ENCODE measurements at regions not wholly inside any gene's neighbourhood (a gene's known extent, or its start where the extent isn't known, plus 50 kb on each side); places are given as distances from the start of the nearest gene placed in this dataset.
"Not testable (repeated sequence)": the region's sequence is repeated elsewhere in the genome, so short reads cannot be mapped to it uniquely, and the experiment has no call there.

- DNase-seq (no peak), ATAC-seq (replicated peaks in 1 of 4) (no peak)
- no peaks in the 10 kb centered on the region for H3K9me3 Mint-ChIP-seq
- H3K4me1 Mint-ChIP-seq, result no peaks in the 10 kb centered on the region
- H3K36me3 Mint-ChIP-seq, result no peaks in the 10 kb centered on the region
- no peak overlapping the region for H3K27ac ChIP-seq (ENCODE audit: low read length)
- H3K4me1 ChIP-seq (ENCODE audit: control insufficient read depth in 1 of 2, extremely low read depth in 1 of 2, insufficient read depth in 2 of 2, low read length in 2 of 2), result no peaks in the 10 kb centered on the region
- ChIA-PET CTCF (no interaction called here), POLR2A (no interaction called here)
- 83% methylated on average over 2 of the region's 4 CpGs for whole genome bisulfite sequencing (ENCODE audit: insufficient coverage)
- H3K27ac Mint-ChIP-seq, result no peak overlapping the region
- H3K36me3 ChIP-seq (ENCODE audit: control insufficient read depth in 2 of 2, extremely low read depth in 1 of 2, insufficient read depth in 1 of 2, low read length in 1 of 2), result no peaks in the 10 kb centered on the region
- H3K27me3 Mint-ChIP-seq, result no peaks in the 10 kb centered on the region
- H3K4me3 Mint-ChIP-seq, result no peak overlapping the region
- H3K27me3 ChIP-seq (replicated peaks in 1 of 2; ENCODE audit: control insufficient read depth in 2 of 2, extremely low read depth in 1 of 2, insufficient read depth in 2 of 2, low read length in 1 of 2), result no peaks in the 10 kb centered on the region
- no peak overlapping the region for H3K4me3 ChIP-seq (ENCODE audit: control insufficient read depth in 1 of 2, extremely low read depth in 1 of 2, low read length in 1 of 2)
- no peaks in the 10 kb centered on the region for H3K9me3 ChIP-seq
These were observed 297.2 kb downstream of the GRXCR1 start for GRCh38 chr4:43189741-43190140.

DNA sequence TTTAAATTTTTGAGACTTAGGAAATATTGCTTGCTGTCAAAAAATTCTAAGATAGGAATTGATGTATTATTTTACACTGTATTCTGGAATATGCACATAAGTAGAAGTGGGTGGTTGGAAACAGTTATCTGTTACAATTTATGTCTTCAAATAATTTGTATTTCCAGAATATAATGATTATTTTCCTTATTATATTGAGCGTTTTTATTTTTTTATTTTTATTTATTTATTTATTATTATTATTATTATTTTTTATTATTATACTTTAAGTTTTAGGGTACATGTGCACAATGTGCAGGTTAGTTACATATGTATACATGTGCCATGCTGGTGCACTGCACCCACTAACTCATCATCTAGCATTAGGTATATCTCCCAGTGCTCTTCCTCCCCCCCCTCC is 320.1 kb downstream of the GRXCR1 start:
- H3K27ac Mint-ChIP-seq; H3K36me3 ChIP-seq (ENCODE audit: control insufficient read depth in 2 of 2, extremely low read depth in 1 of 2, insufficient read depth in 1 of 2, low read length in 1 of 2); DNase-seq; H3K27me3 Mint-ChIP-seq; H3K36me3 Mint-ChIP-seq; CTCF ChIA-PET; H3K9me3 ChIP-seq; H3K27ac ChIP-seq (ENCODE audit: low read length); H3K4me3 ChIP-seq (ENCODE audit: control insufficient read depth in 1 of 2, extremely low read depth in 1 of 2, low read length in 1 of 2); H3K4me3 Mint-ChIP-seq; ATAC-seq (replicated peaks in 1 of 4); H3K4me1 Mint-ChIP-seq; H3K4me1 ChIP-seq (ENCODE audit: control insufficient read depth in 1 of 2, extremely low read depth in 1 of 2, insufficient read depth in 2 of 2, low read length in 2 of 2); POLR2A ChIA-PET; H3K27me3 ChIP-seq (replicated peaks in 1 of 2; ENCODE audit: control insufficient read depth in 2 of 2, extremely low read depth in 1 of 2, insufficient read depth in 2 of 2, low read length in 1 of 2): not testable (repeated sequence)
- no CpG with 5 or more reads among the region's 1 CpG for WGBS (ENCODE audit: insufficient coverage)
- peaks cover 6 to 16% (median 8%) of the 10 kb centered on the region in 3 donors for H3K9me3 Mint-ChIP-seq

GRCh38 chr4:43223820-43224219 is 331.3 kb downstream of the GRXCR1 start:
- POLR2A ChIA-PET, result no interaction called here
- Mint-ChIP-seq H3K27ac (no peak overlapping the region), H3K4me1 (no peaks in the 10 kb centered on the region), H3K27me3 (no peaks in the 10 kb centered on the region), H3K36me3 (no peaks in the 10 kb centered on the region), H3K4me3 (no peak overlapping the region), H3K9me3 (peaks cover 9 to 17% (median 11%) of the 10 kb centered on the region in 3 donors)
- no CpG with 5 or more reads among the region's 3 CpGs for WGBS (ENCODE audit: insufficient coverage)
- no peaks in the 10 kb centered on the region for H3K4me1 ChIP-seq (ENCODE audit: control insufficient read depth in 1 of 2, extremely low read depth in 1 of 2, insufficient read depth in 2 of 2, low read length in 2 of 2)
- H3K27ac ChIP-seq (ENCODE audit: low read length), result no peak overlapping the region
- DNase-seq (no peak), ATAC-seq (replicated peaks in 1 of 4) (no peak)
- no peak overlapping the region for H3K4me3 ChIP-seq (ENCODE audit: control insufficient read depth in 1 of 2, extremely low read depth in 1 of 2, low read length in 1 of 2)
- no peaks in the 10 kb centered on the region for H3K27me3 ChIP-seq (replicated peaks in 1 of 2; ENCODE audit: control insufficient read depth in 2 of 2, extremely low read depth in 1 of 2, insufficient read depth in 2 of 2, low read length in 1 of 2)
- H3K9me3 ChIP-seq, result no peaks in the 10 kb centered on the region
- CTCF ChIA-PET, result no interaction called here
- no peaks in the 10 kb centered on the region for H3K36me3 ChIP-seq (ENCODE audit: control insufficient read depth in 2 of 2, extremely low read depth in 1 of 2, insufficient read depth in 1 of 2, low read length in 1 of 2)

GRCh38 chr4:43224559-43224958 is 332.0 kb downstream of the GRXCR1 start:
- no CpG with 5 or more reads among the region's 2 CpGs for WGBS (ENCODE audit: insufficient coverage)
- Mint-ChIP-seq H3K4me1 (no peaks in the 10 kb centered on the region), H3K9me3 (peaks cover 9 to 17% (median 11%) of the 10 kb centered on the region in 3 donors), H3K27me3 (no peaks in the 10 kb centered on the region), H3K4me3 (no peak overlapping the region), H3K27ac (no peak overlapping the region), H3K36me3 (no peaks in the 10 kb centered on the region)
- DNase-seq (no peak), ATAC-seq (replicated peaks in 1 of 4) (no peak)
- no peak overlapping the region for H3K4me3 ChIP-seq (ENCODE audit: control insufficient read depth in 1 of 2, extremely low read depth in 1 of 2, low read length in 1 of 2)
- no peaks in the 10 kb centered on the region for H3K4me1 ChIP-seq (ENCODE audit: control insufficient read depth in 1 of 2, extremely low read depth in 1 of 2, insufficient read depth in 2 of 2, low read length in 2 of 2)
- H3K36me3 ChIP-seq (ENCODE audit: control insufficient read depth in 2 of 2, extremely low read depth in 1 of 2, insufficient read depth in 1 of 2, low read length in 1 of 2), result no peaks in the 10 kb centered on the region
- no peak overlapping the region for H3K27ac ChIP-seq (ENCODE audit: low read length)
- H3K27me3 ChIP-seq (replicated peaks in 1 of 2; ENCODE audit: control insufficient read depth in 2 of 2, extremely low read depth in 1 of 2, insufficient read depth in 2 of 2, low read length in 1 of 2), result no peaks in the 10 kb centered on the region
- no peaks in the 10 kb centered on the region for H3K9me3 ChIP-seq
- ChIA-PET POLR2A (no interaction called here), CTCF (no interaction called here)

DNA sequence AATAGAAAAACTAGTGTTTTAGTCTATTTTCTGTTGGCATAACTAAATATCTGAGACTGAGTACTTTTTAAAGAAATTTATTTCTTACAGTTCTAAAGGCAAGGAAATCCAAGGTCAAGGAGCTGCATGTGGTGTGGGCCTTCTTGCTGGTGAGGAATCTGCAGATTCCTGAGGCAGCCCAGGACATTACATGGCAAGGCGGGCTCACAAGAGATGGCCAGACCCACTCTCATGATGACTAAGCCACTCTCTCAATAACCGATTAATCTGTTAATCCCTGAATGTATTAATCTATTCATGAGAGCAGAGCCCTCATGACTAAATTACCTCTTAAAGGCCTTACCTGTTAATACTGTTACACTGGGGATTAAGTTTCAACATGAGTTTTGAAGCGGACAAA is 340.8 kb downstream of the GRXCR1 start:
- Mint-ChIP-seq H3K4me1 (no peaks in the 10 kb centered on the region), H3K36me3 (no peaks in the 10 kb centered on the region), H3K4me3 (no peak overlapping the region), H3K27me3 (no peaks in the 10 kb centered on the region), H3K27ac (no peak overlapping the region), H3K9me3 (peaks cover 0 to 5% (median 3%) of the 10 kb centered on the region in 3 donors)
- ChIA-PET POLR2A (no interaction called here), CTCF (no interaction called here)
- no peaks in the 10 kb centered on the region for H3K4me1 ChIP-seq (ENCODE audit: control insufficient read depth in 1 of 2, extremely low read depth in 1 of 2, insufficient read depth in 2 of 2, low read length in 2 of 2)
- ATAC-seq (replicated peaks in 1 of 4) (no peak), DNase-seq (no peak)
- H3K27me3 ChIP-seq (replicated peaks in 1 of 2; ENCODE audit: control insufficient read depth in 2 of 2, extremely low read depth in 1 of 2, insufficient read depth in 2 of 2, low read length in 1 of 2), result no peaks in the 10 kb centered on the region
- WGBS (ENCODE audit: insufficient coverage), result no CpG with 5 or more reads among the region's 3 CpGs
- H3K9me3 ChIP-seq, result no peaks in the 10 kb centered on the region
- no peak overlapping the region for H3K27ac ChIP-seq (ENCODE audit: low read length)
- no peak overlapping the region for H3K4me3 ChIP-seq (ENCODE audit: control insufficient read depth in 1 of 2, extremely low read depth in 1 of 2, low read length in 1 of 2)
- no peaks in the 10 kb centered on the region for H3K36me3 ChIP-seq (ENCODE audit: control insufficient read depth in 2 of 2, extremely low read depth in 1 of 2, insufficient read depth in 1 of 2, low read length in 1 of 2)

- POLR2A ChIA-PET, result no interaction called here
- Mint-ChIP-seq H3K27ac (no peak overlapping the region), H3K4me1 (no peaks in the 10 kb centered on the region), H3K9me3 (peaks cover 0 to 14% (median 8%) of the 10 kb centered on the region in 3 donors), H3K4me3 (no peak overlapping the region), H3K27me3 (no peaks in the 10 kb centered on the region), H3K36me3 (no peaks in the 10 kb centered on the region)
- Histone ChIP-seq H3K9me3 (no peaks in the 10 kb centered on the region), H3K4me1 (ENCODE audit: control insufficient read depth in 1 of 2, extremely low read depth in 1 of 2, insufficient read depth in 2 of 2, low read length in 2 of 2) (no peaks in the 10 kb centered on the region), H3K27me3 (replicated peaks in 1 of 2; ENCODE audit: control insufficient read depth in 2 of 2, extremely low read depth in 1 of 2, insufficient read depth in 2 of 2, low read length in 1 of 2) (no peaks in the 10 kb centered on the region), H3K27ac (ENCODE audit: low read length) (no peak overlapping the region), H3K4me3 (ENCODE audit: control insufficient read depth in 1 of 2, extremely low read depth in 1 of 2, low read length in 1 of 2) (no peak overlapping the region), H3K36me3 (ENCODE audit: control insufficient read depth in 2 of 2, extremely low read depth in 1 of 2, insufficient read depth in 1 of 2, low read length in 1 of 2) (no peaks in the 10 kb centered on the region)
- WGBS (ENCODE audit: insufficient coverage), result 65% methylated on average over 4 of the region's 5 CpGs
- ATAC-seq (replicated peaks in 1 of 4), result no peak
- no peak for DNase-seq
- CTCF ChIA-PET, result no interaction called here
These were observed 342.3 kb downstream of the GRXCR1 start for GRCh38 chr4:43234626-43235415.

- CTCF ChIA-PET, result no interaction called here
- Mint-ChIP-seq H3K27ac (no peak overlapping the region), H3K36me3 (no peaks in the 10 kb centered on the region), H3K27me3 (no peaks in the 10 kb centered on the region), H3K4me3 (no peak overlapping the region), H3K4me1 (no peaks in the 10 kb centered on the region), H3K9me3 (peaks cover 8 to 16% (median 12%) of the 10 kb centered on the region in 3 donors)
- H3K4me3 ChIP-seq (ENCODE audit: control insufficient read depth in 1 of 2, extremely low read depth in 1 of 2, low read length in 1 of 2), result no peak overlapping the region
- H3K27me3 ChIP-seq (replicated peaks in 1 of 2; ENCODE audit: control insufficient read depth in 2 of 2, extremely low read depth in 1 of 2, insufficient read depth in 2 of 2, low read length in 1 of 2), result no peaks in the 10 kb centered on the region
- POLR2A ChIA-PET, result no interaction called here
- no peaks in the 10 kb centered on the region for H3K4me1 ChIP-seq (ENCODE audit: control insufficient read depth in 1 of 2, extremely low read depth in 1 of 2, insufficient read depth in 2 of 2, low read length in 2 of 2)
- WGBS (ENCODE audit: insufficient coverage), result no CpG with 5 or more reads among the region's 1 CpG
- no peaks in the 10 kb centered on the region for H3K36me3 ChIP-seq (ENCODE audit: control insufficient read depth in 2 of 2, extremely low read depth in 1 of 2, insufficient read depth in 1 of 2, low read length in 1 of 2)
- H3K9me3 ChIP-seq, result no peaks in the 10 kb centered on the region
- ATAC-seq (replicated peaks in 1 of 4) (no peak), DNase-seq (no peak)
- H3K27ac ChIP-seq (ENCODE audit: low read length), result no peak overlapping the region
These were observed 345.5 kb downstream of the GRXCR1 start for GRCh38 chr4:43238008-43238407.

All from T-cell (primary cell).